ENCODE measurements at regions not wholly inside any gene's neighbourhood (a gene's known extent, or its start where the extent isn't known, plus 50 kb on each side); places are given as distances from the start of the nearest gene placed in this dataset.
"Not testable (repeated sequence)": the region's sequence is repeated elsewhere in the genome, so short reads cannot be mapped to it uniquely, and the experiment has no call there.

DNA sequence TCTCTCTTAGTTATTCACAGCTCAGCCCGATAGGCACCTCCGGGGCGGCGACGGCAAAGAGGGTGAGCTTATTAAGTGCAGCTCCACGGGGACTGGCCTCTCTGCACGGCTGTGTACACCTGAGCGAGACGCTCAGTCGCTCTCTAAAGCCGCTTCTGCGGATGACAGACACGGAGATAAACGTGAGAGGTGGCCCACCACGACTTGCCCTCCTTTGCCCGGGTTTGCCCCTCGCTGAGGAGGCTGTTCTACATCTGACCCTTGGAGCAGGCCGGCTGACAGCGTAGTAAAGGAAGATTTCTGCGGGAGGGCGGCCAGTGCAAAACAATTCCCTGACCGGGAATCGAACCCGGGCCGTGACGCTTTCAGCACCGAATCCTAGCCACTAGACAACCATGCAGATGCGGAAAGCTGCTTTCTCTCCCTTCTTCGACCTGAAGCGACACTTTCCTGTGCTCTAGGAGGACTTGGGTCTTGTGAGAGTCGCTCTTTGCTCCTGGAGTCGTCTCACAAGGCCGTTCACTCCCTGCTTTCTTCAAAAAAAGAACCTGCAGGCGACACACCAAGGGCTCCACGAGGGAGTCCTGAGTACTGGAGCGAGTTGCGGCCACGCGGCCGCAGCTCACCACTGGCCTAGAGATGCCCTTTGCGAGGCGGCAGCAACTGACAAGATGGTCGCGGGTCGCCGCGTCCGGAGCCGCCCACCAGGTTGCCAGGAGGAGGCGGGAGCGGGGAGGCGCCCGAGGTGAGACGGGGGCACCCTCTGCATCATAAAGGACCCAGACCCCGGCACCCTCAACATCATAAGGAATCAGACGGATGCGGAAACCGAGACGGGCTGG, 119.9 kb downstream of the PPIAL4A start:
- H3K27me3 ChIP-seq (ENCODE audit: control insufficient read depth in 1 of 2, insufficient read depth in 2 of 2, low read length in 2 of 2); CTCF ChIA-PET (ENCODE audit: low intra/inter-chr PET ratio, low total read pairs); H3K4me3 ChIP-seq (replicated peaks in 1 of 3; ENCODE audit: insufficient read depth in 1 of 3, low read depth in 2 of 3, low read length in 3 of 3); BruUV-seq (replicated peaks); FAIRE-seq; ATAC-seq; H3K36me3 ChIP-seq (replicated peaks in 1 of 2; ENCODE audit: control insufficient read depth in 1 of 2, insufficient read depth in 2 of 2, low read length in 2 of 2); H2AFZ ChIP-seq (ENCODE audit: low read length); H3K79me2 ChIP-seq (ENCODE audit: insufficient read depth, low read length); DNase-seq (ENCODE audit: low spot score); H4K20me1 ChIP-seq (ENCODE audit: insufficient read depth, low read length); intact Hi-C loops (cut with micrococcal nuclease; ENCODE audit: unreplicated experiment); POLR2A ChIA-PET; H3K9me3 ChIP-seq (ENCODE audit: low read length); H3K9ac ChIP-seq (ENCODE audit: insufficient read depth, low read depth, low read length); H3K4me1 ChIP-seq (ENCODE audit: insufficient read depth, low read length); H3K4me2 ChIP-seq (ENCODE audit: low read depth, low read length); H3K27ac ChIP-seq (ENCODE audit: extremely low read length, insufficient read depth, low read length); in situ Hi-C loops (cut with HindIII; ENCODE audit: extremely low pct_ligation_motif_present, low pct_unique_long_range_greater_than_20kb): not testable (repeated sequence)
- 71% methylated on average over 27 of the region's 59 CpGs for WGBS (ENCODE audit: low lambda C conversion rate)

DNA sequence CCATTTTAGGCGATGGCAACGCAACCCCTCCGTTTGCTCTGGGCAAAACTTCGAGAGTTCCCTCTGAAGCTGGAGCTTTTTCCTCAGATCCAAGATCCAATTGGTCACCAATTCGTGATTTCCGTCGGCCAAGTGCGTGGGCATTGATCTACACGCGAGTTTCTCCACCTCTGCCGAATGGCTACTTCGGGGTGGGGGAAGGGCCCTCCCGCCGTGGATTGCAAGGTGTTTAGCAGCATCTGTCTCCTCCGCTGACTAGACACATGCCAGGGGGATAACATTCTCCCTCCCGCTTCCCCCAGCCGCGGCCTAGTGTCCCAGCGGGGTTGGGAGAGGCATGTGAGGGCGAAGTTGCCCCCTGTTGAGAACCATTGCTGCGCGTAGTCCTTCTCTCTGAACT, 120.6 kb downstream of the PPIAL4A start:
- H3K4me1 ChIP-seq (ENCODE audit: insufficient read depth, low read length); intact Hi-C loops (cut with micrococcal nuclease; ENCODE audit: unreplicated experiment); H2AFZ ChIP-seq (ENCODE audit: low read length); ATAC-seq; H3K4me3 ChIP-seq (replicated peaks in 1 of 3; ENCODE audit: insufficient read depth in 1 of 3, low read depth in 2 of 3, low read length in 3 of 3); H3K79me2 ChIP-seq (ENCODE audit: insufficient read depth, low read length); FAIRE-seq; H3K27me3 ChIP-seq (ENCODE audit: control insufficient read depth in 1 of 2, insufficient read depth in 2 of 2, low read length in 2 of 2); in situ Hi-C loops (cut with HindIII; ENCODE audit: extremely low pct_ligation_motif_present, low pct_unique_long_range_greater_than_20kb); H3K9ac ChIP-seq (ENCODE audit: insufficient read depth, low read depth, low read length); H3K36me3 ChIP-seq (replicated peaks in 1 of 2; ENCODE audit: control insufficient read depth in 1 of 2, insufficient read depth in 2 of 2, low read length in 2 of 2); H3K27ac ChIP-seq (ENCODE audit: extremely low read length, insufficient read depth, low read length); H3K4me2 ChIP-seq (ENCODE audit: low read depth, low read length); DNase-seq (ENCODE audit: low spot score); H4K20me1 ChIP-seq (ENCODE audit: insufficient read depth, low read length); BruUV-seq (replicated peaks); POLR2A ChIA-PET; CTCF ChIA-PET (ENCODE audit: low intra/inter-chr PET ratio, low total read pairs); H3K9me3 ChIP-seq (ENCODE audit: low read length): not testable (repeated sequence)
- no CpG with 5 or more reads among the region's 22 CpGs for WGBS (ENCODE audit: low lambda C conversion rate)

DNA sequence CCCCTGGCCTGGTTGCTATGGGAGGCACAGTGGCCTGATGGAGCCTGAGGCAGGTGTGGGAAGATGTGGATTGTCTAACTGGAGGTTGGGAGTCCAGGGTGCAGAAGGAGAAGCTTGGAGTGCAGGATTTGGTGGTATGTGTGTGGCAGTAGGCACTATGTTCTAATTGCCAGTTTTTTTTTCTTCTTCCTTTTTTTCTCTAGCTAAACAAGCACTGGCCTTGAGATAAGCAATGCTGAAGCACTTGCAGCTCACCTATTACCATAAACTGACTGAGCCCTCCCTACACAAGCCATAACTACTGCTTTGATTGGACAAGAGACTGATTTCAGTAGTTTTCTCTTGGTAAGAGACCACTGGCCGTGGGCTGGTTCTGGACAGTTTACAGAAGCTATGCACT, 123.6 kb downstream of the PPIAL4A start:
- H3K4me1 ChIP-seq (ENCODE audit: insufficient read depth, low read length); H3K4me2 ChIP-seq (ENCODE audit: low read depth, low read length); CTCF ChIA-PET (ENCODE audit: low intra/inter-chr PET ratio, low total read pairs); POLR2A ChIA-PET; H3K4me3 ChIP-seq (replicated peaks in 1 of 3; ENCODE audit: insufficient read depth in 1 of 3, low read depth in 2 of 3, low read length in 3 of 3); H4K20me1 ChIP-seq (ENCODE audit: insufficient read depth, low read length); H3K9me3 ChIP-seq (ENCODE audit: low read length); H3K36me3 ChIP-seq (replicated peaks in 1 of 2; ENCODE audit: control insufficient read depth in 1 of 2, insufficient read depth in 2 of 2, low read length in 2 of 2); H3K27ac ChIP-seq (ENCODE audit: extremely low read length, insufficient read depth, low read length); H3K9ac ChIP-seq (ENCODE audit: insufficient read depth, low read depth, low read length); in situ Hi-C loops (cut with HindIII; ENCODE audit: extremely low pct_ligation_motif_present, low pct_unique_long_range_greater_than_20kb); H2AFZ ChIP-seq (ENCODE audit: low read length); BruUV-seq (replicated peaks); FAIRE-seq; H3K27me3 ChIP-seq (ENCODE audit: control insufficient read depth in 1 of 2, insufficient read depth in 2 of 2, low read length in 2 of 2); DNase-seq (ENCODE audit: low spot score); intact Hi-C loops (cut with micrococcal nuclease; ENCODE audit: unreplicated experiment); ATAC-seq; H3K79me2 ChIP-seq (ENCODE audit: insufficient read depth, low read length): not testable (repeated sequence)
- 0% methylated on average over 1 of the region's 1 CpG for WGBS (ENCODE audit: low lambda C conversion rate)

Data from HepG2 (cell line).